Calu3 (cell line): ENCODE measurements at regions not wholly inside any gene's neighbourhood (a gene's known extent, or its start where the extent isn't known, plus 50 kb on each side); places are given as distances from the start of the nearest gene placed in this dataset.

Experiments
- BruUV-seq: library from RNA; stranded (reverse); fragments of 400-500 nt; replicated peaks from 2 replicates; lab custom pipeline; 2021; lab: Mats Ljungman, UMichigan
- CTCF ChIA-PET: fragments of 300-600 bp; sonication (Branson Sonifier 250); formaldehyde crosslinking; loops from one replicate; lab custom pipeline; 2022; ENCODE audit warnings: antibody characterized with exemption; lab: Charles Lee
- DNase-seq: peaks from one replicate; pipeline ENCODE4 v3.0.0; 2022
- H3K27ac Mint-ChIP-seq: one replicate; pipeline ENCODE4 v1.8.0; 2022; ENCODE audit warnings: mixed read lengths; ENCODE audit not compliant: unreplicated experiment
- H3K27me3 Mint-ChIP-seq: one replicate; pipeline ENCODE4 v1.8.0; 2022; ENCODE audit warnings: mixed read lengths; ENCODE audit not compliant: unreplicated experiment
- H3K36me3 Mint-ChIP-seq: one replicate; pipeline ENCODE4 v1.8.0; 2022; ENCODE audit warnings: mild to moderate bottlenecking, moderate library complexity, mixed read lengths; ENCODE audit not compliant: insufficient read depth, unreplicated experiment
- H3K4me1 Mint-ChIP-seq: one replicate; pipeline ENCODE4 v1.8.0; 2022; ENCODE audit warnings: mild to moderate bottlenecking, low read depth, mixed read lengths; ENCODE audit not compliant: unreplicated experiment
- H3K4me3 Mint-ChIP-seq: one replicate; pipeline ENCODE4 v1.8.0; 2022; ENCODE audit warnings: mild to moderate bottlenecking, low read depth, moderate library complexity, mixed read lengths; ENCODE audit not compliant: unreplicated experiment
- H3K9me3 Mint-ChIP-seq: one replicate; pipeline ENCODE4 v1.8.0; 2022; ENCODE audit warnings: low read depth, mixed read lengths; ENCODE audit not compliant: unreplicated experiment
- intact Hi-C: fragments of 100-400 bp; cut with micrococcal nuclease; formaldehyde crosslinking; loops from one replicate; pipeline ENCODE4 v1.10.0; 2022; ENCODE audit not compliant: unreplicated experiment
- TF ChIP-seq, protein P1 (sequence below): fragments of 200-600 bp; IDR thresholded peaks from one replicate; pipeline ENCODE4 v1.8.0; 2022; ENCODE audit warnings: antibody characterized with exemption; ENCODE audit not compliant: unreplicated experiment

DNA sequence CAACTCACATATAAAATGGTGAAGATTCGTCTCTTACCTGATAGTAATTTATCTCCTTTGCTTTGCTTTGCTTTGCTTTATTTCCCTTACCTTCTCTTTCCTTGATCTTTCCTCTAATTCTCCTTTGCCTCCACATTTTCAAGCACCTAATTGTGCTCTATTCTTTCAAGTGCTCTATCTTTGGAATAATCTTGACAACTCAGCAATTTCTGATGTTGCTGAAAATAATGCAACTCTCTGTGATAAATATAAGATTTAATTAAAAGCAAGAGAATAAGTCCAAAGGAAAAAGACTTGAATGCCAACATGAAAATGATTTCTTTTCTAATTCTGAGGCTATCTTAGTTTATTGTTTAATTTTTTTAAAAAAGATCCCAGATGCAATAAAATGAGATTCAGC is 139.5 kb upstream of the SYT1 start:
- Mint-ChIP-seq H3K27ac (no peak overlapping the region), H3K9me3 (no peaks in the 10 kb centered on the region), H3K36me3 (no peaks in the 10 kb centered on the region), H3K4me1 (peaks cover 23% of the 10 kb centered on the region), H3K4me3 (no peak overlapping the region), H3K27me3 (no peaks in the 10 kb centered on the region)
- no peak for DNase-seq
- TF ChIP-seq, protein P1, sequence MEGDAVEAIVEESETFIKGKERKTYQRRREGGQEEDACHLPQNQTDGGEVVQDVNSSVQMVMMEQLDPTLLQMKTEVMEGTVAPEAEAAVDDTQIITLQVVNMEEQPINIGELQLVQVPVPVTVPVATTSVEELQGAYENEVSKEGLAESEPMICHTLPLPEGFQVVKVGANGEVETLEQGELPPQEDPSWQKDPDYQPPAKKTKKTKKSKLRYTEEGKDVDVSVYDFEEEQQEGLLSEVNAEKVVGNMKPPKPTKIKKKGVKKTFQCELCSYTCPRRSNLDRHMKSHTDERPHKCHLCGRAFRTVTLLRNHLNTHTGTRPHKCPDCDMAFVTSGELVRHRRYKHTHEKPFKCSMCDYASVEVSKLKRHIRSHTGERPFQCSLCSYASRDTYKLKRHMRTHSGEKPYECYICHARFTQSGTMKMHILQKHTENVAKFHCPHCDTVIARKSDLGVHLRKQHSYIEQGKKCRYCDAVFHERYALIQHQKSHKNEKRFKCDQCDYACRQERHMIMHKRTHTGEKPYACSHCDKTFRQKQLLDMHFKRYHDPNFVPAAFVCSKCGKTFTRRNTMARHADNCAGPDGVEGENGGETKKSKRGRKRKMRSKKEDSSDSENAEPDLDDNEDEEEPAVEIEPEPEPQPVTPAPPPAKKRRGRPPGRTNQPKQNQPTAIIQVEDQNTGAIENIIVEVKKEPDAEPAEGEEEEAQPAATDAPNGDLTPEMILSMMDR, result no peak
- CTCF ChIA-PET, result no interaction called here
- intact Hi-C loops, result no loop called here
- no TSS peak for BruUV-seq

DNA sequence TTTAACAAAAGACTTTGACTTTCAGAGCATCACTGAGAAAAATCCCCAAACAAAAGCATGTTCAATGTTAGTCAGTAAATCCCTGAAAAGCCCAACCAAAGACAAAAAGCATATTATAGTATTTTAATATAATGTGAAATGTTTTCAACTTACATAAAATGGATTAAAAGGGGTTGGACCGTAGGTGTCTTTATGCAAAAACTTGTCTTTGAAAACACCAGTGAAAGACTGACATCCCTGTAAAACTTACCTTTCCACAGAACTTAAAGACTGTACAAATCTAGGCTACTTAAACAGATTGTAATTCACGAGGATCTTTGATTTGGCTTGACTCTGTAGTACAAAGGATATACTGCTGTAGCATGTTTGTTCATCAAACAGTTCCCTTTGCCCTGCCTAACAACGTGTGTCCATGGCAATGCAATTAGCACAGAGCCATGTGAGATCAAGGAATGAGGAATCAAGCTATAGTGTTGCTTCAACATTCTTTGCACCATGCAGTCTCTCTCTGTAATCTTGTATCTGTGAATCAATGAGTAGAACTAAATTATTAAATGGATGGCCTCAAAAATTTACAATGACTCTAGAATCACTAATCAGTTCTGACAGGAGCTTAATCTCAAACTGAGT is 138.5 kb upstream of the SYT1 start:
- Mint-ChIP-seq H3K36me3 (no peaks in the 10 kb centered on the region), H3K27ac (no peak overlapping the region), H3K9me3 (no peaks in the 10 kb centered on the region), H3K27me3 (no peaks in the 10 kb centered on the region), H3K4me3 (no peak overlapping the region), H3K4me1 (peaks cover 23% of the 10 kb centered on the region)
- DNase-seq, result no peak
- TF ChIP-seq, protein P1, result no peak
- BruUV-seq, result no TSS peak
- CTCF ChIA-PET, result no interaction called here
- intact Hi-C loops, result no loop called here

DNA sequence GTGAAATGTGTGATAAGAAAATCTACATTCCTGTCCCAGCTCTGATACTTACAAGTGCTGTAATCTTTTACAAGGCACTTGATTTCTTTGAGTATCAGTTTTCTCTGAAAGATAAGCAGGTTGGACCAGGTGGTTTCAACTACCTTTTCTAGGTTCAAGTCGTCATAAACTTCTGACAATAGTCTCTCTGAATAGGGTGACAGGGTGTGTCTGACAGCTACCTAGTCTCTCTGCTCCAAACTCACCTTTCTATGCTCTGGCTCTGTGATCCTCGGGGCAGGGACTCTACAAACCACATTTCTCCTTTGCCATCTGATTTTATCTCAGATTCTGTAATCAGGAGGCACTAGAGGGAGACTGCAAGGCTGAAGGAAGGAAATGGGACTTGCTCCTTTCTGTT is 137.7 kb upstream of the SYT1 start:
- CTCF ChIA-PET, result no interaction called here
- no TSS peak for BruUV-seq
- Mint-ChIP-seq H3K36me3 (no peaks in the 10 kb centered on the region), H3K27me3 (no peaks in the 10 kb centered on the region), H3K9me3 (no peaks in the 10 kb centered on the region), H3K4me3 (no peak overlapping the region), H3K27ac (peak overlapping the region; percentile 76), H3K4me1 (peaks cover 20% of the 10 kb centered on the region)
- TF ChIP-seq, protein P1, result no peak
- peak; percentile 4 for DNase-seq
- intact Hi-C loops, result no loop called here

DNA sequence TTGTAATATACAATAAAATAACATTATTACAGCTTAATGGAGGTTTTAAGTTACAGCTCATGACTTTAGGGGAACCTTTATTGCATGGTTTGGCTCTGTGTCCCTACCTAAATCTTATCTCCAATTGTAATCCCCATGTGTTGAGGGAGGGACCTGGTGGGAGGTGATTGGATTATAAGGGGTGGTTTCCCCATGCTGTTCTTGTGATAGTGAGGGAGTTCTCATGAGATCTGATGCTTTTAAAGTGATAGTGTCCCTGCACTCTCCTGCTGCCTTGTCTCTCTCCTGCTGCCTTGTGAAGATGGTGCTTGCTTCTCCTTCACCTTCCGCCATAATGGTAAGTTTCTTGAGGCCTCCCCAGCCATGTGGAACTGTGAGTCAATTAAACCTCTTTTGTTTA is 132.1 kb upstream of the SYT1 start:
- DNase-seq, result no peak
- intact Hi-C loops, result no loop called here
- no peak overlapping the region for H3K27ac Mint-ChIP-seq
- H3K4me3 Mint-ChIP-seq, result no peak overlapping the region
- CTCF ChIA-PET, result no interaction called here
- H3K27me3 Mint-ChIP-seq, result no peaks in the 10 kb centered on the region
- H3K9me3 Mint-ChIP-seq, result peaks cover 4% of the 10 kb centered on the region
- no TSS peak for BruUV-seq
- H3K4me1 Mint-ChIP-seq, result peaks cover under 1% of the 10 kb centered on the region
- TF ChIP-seq, protein P1, result no peak
- H3K36me3 Mint-ChIP-seq, result no peaks in the 10 kb centered on the region
